ENCODE measurements at regions not wholly inside any gene's neighbourhood (a gene's known extent, or its start where the extent isn't known, plus 50 kb on each side); places are given as distances from the start of the nearest gene placed in this dataset.
"Not testable (repeated sequence)": the region's sequence is repeated elsewhere in the genome, so short reads cannot be mapped to it uniquely, and the experiment has no call there.

- no peak for FAIRE-seq
These were observed 56.6 kb downstream of the SLITRK1 start for GRCh38 chr13:83825676-83826075.

DNA sequence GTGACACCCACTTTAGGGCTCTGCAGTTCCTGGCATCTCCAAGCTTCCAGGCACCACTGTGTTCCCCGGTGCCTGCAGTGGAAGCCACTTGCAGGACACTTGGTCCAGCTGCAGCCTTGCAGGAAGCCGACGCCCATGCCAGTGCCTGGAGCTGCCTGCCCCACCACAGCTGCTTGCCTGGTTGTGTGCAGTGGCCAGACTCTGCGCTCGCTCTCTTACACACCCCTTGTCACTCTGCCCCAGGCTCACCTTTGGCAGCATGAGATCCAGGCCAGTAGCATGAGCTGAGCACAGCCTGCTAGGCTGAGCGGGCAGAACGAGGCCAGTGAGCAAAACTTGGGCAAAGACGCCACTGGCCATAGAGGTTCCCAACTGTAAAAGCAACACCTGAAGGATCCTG lies 57.7 kb downstream of the SLITRK1 start:
- FAIRE-seq = no peak

- FAIRE-seq = no peak
These were observed 58.2 kb downstream of the SLITRK1 start for GRCh38 chr13:83824120-83824519.

- FAIRE-seq = no peak
These were observed 62.7 kb downstream of the SLITRK1 start for GRCh38 chr13:83819611-83820010.

DNA sequence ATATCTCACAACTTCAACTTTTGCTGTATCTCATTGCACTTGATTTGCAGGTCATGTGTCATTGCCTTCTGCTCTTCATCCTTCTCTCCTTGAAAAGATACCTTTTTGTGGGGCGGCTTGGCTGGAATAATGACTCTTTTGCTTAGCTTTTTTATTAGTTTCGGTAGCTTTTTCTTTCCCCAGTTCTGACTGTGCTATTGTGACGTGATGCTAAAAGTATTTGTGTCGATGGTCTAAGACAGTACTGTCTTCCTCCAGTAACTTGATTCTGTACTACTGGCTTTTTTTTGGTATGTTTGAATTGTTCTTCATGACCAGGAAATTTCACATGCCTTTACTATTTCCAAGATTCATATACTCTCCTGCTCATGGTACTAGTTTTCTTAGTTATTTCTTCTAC lies 63.1 kb downstream of the SLITRK1 start:
- FAIRE-seq = no peak

DNA sequence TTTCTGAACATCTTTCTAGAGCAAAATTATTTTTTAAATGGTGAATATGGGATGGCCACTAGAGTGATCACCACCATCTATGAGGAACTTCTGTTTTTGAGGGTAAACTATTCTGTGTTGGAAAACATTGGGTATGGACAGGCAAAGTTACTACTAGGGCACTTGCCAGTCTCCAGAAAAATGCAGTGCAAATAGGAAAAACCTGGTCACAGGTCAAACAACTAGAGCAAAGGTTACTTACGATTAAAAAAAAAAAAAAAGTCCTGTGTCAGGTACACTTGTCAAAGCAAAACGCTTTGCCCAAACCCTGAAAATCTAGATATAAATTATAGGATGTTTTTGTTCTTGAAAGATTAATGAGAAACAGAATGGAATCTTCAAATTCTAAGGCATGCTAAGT lies 66.2 kb downstream of the SLITRK1 start:
- FAIRE-seq = no peak

DNA sequence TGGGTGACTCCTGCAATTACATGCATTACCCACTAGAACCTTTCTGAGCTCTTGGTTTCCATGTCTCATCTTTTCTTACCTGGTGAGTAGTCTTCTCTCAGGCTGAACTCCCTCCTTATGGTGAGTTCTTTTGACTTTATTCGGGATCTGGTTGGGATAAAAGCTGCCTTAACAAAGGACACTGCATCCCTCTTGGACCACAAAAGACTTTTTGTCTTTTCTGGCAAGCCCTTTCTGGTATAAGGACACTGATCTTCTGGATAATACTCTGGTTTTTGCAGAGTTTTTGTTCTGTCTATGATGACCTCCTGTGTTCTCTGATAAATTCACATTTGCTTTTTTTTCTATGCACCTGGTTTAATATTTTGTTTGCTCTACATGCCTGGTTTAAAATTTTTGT lies 66.7 kb downstream of the SLITRK1 start:
- FAIRE-seq = no peak

DNA sequence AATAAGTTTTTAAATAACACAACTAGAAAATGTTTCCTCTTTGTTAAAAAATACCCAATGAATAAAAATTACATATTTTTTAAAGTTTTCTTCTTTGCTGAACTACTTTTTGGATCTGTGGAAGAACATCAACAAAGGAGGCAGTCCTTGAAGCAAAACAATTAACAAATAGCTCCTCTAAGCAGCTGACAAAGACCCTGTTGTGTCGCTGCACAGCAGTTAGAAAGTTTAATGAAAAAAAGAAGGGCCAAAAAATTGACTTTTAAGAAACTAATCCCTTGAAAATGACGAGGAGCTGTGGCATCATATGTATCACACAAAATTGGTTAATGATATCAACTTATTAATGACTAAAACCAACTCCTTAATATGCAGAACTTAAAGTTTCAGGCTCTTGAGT lies 72.1 kb downstream of the SLITRK1 start:
- no peak for FAIRE-seq

GRCh38 chr13:83804356-83804962 lies 77.8 kb downstream of the SLITRK1 start:
- FAIRE-seq = no peak

- FAIRE-seq = no peak
These were observed 83.5 kb downstream of the SLITRK1 start for GRCh38 chr13:83798731-83799130.

DNA sequence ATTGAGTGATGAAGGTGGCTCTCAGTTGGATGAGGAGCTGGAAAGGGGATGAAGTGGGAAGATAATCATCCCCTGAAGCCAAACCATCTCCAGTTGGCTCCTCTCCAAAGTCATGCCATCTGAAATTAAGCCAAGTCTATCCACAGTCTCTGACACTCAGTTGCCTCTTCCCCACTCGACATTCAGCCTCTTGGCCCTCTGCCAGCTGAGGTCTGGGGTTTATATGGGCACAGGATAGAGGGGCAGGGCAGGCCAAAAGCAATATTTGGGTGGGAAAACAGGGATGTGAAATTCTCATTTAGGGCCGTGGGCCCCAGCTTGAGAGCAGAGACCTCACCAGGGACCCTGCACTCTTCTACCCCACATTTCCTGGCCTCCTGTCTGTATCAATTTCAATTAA lies 85.9 kb downstream of the SLITRK1 start:
- FAIRE-seq = no peak

DNA sequence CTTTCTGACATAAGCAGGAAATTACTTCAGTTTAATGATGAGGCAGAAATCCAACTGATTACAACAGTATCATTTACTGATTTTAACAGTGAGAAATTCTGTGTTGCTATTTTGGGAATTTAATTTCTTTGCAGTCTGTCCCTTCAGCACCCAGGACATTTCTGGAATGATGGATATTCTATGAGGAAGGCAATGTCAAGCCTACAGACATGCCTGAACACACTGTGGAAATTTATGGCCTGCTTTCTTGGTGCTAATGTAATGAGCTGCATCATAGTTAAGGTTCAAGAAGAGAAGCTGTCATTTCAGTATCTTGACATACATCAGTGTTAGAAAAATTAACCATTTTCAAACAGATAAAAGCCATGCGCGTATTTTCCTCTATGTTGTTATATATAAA lies 87.7 kb downstream of the SLITRK1 start:
- no peak for FAIRE-seq

DNA sequence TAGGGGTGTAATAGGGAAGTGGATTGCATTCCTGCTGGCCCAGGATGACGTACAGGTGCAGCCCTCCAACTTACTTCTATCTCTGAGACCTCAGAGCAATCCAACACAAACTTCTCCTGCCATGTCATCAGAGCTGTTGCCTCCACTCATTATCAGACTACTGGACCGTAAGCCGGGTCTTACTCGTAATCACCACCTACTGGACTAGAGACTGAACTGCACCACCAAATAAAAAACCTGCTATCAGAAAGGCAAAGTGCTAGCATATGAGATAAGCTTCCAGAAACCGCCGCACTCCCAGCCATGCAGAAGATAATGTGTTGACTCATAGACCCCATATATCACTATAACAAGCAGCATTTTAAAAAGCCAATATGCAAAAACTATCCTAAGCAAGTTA lies 102.0 kb downstream of the SLITRK1 start:
- FAIRE-seq = no peak

GRCh38 chr13:83773961-83774360 lies 108.3 kb downstream of the SLITRK1 start:
- no peak for FAIRE-seq

- no peak for FAIRE-seq
These were observed 116.5 kb downstream of the SLITRK1 start for GRCh38 chr13:83765796-83766195.

- FAIRE-seq = no peak
These were observed 120.6 kb downstream of the SLITRK1 start for GRCh38 chr13:83761631-83762030.

- FAIRE-seq = not testable (repeated sequence)
These were observed 127.1 kb downstream of the SLITRK1 start for GRCh38 chr13:83755210-83755609.

DNA sequence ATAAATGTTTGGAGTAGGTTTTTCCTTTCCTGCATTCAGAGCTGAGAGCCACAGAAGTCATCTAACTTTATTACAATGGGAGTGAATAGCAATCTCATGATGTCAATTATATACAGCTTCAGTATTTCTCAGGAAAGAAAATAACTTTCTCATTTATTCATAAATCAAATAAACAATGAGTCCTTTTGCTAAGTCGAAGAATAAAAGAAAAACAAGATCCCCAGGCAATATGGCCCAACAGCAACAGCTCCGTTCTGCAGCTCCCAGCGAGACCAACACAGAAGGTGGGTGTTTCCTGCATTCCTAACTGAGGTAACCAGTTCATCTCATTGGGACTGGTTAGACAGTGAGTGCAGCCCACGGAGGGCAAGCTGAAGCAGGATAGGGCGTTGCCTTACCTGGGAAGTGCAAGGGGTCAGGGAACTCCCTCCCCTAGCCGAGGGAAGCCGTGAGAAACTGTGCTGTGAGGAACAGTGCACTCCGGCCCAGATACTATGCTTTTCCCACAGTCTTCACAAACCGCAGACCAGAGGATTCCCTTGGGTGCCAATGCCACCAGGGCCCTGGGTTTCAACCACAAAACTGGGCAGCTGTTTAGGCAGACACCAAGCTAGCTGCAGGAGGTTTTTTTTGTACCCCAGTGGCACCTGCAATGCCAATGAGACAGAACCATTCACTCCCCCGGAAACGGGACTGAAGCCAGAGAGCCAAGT lies 128.2 kb downstream of the SLITRK1 start:
- FAIRE-seq = no peak

- FAIRE-seq = no peak
These were observed 130.1 kb downstream of the SLITRK1 start for GRCh38 chr13:83752141-83752540.

GRCh38 chr13:83740622-83741021 lies 141.7 kb downstream of the SLITRK1 start:
- FAIRE-seq = no peak

DNA sequence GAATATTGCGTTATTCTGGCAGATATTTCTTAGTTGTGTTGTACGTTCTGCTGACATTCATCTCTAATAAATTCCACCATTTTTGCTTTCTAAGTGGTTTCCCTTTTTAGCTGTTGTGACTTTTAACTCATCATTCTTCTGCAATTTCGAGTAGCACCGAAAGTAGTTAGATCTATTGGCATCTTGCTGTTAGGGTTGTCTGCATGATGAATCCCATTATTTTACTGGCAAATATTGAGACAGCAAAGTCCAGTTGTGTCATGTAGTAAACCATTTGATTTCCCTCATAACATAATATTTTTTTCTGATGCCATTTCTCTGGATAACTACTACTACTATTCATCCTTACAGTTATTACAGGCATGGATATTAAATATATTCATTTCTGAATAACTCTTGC lies 143.9 kb downstream of the SLITRK1 start:
- FAIRE-seq = no peak

DNA sequence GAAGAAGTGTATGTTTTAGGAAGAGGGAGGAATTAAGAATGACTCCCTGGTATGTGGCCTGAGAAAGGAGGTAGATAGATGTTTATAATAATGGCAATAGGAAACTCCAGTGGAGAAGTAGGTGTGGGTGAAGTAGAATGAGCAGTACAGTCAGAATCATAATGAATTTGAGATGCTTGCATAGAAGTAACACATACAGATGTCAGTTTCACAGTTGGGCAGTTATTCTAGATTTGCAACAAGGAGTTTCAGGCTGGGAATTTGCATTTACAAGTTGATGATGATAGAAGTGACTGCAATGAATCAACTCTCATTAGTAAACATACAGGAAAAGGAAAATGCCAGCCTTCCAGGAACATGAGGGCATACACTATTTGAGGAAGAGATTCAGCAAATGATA lies 149.0 kb downstream of the SLITRK1 start:
- no peak for FAIRE-seq

GRCh38 chr13:83732755-83733154 lies 149.5 kb downstream of the SLITRK1 start:
- FAIRE-seq = no peak

- FAIRE-seq = no peak
These were observed 151.2 kb downstream of the SLITRK1 start for GRCh38 chr13:83731113-83731512.

- FAIRE-seq = no peak
These were observed 151.6 kb downstream of the SLITRK1 start for GRCh38 chr13:83730674-83731073.

Measured in A204.1 (cell line).